ENCODE measurements at regions not wholly inside any gene's neighbourhood (a gene's known extent, or its start where the extent isn't known, plus 50 kb on each side); places are given as distances from the start of the nearest gene placed in this dataset.

DNA sequence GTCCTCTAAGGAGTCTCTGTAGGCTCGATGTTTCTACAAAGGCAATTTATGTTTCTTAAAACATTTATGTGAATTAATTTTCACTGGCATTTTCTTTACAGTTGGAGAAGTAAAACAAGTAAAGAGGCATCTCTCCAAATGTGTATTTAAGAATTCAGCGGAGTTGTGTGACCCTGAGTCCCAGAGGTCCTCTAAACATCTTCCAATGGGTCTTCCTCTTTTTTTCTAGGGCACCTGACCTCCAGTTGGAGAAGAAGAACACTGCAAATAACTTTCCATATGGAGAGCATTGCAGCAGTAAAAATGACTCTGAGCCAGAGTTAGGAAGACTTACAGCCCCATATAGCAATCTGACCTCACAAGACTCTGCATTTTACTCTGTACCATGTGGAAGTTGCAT, 480.5 kb upstream of the RAG2 start:
- ATAC-seq (replicated peaks) (no peak), DNase-seq (no peak)
- Mint-ChIP-seq H3K36me3 (no peaks in the 10 kb centered on the region), H3K4me3 (no peak overlapping the region), H3K27me3 (no peaks in the 10 kb centered on the region), H3K4me1 (no peaks in the 10 kb centered on the region), H3K9me3 (no peaks in the 10 kb centered on the region), H3K27ac (no peak overlapping the region)

GRCh38 chr11:37076866-37077265, 478.8 kb upstream of the RAG2 start:
- Mint-ChIP-seq H3K36me3 (no peaks in the 10 kb centered on the region), H3K4me1 (no peaks in the 10 kb centered on the region), H3K4me3 (no peak overlapping the region), H3K27ac (no peak overlapping the region), H3K27me3 (no peaks in the 10 kb centered on the region), H3K9me3 (no peaks in the 10 kb centered on the region)
- ATAC-seq (replicated peaks) (no peak), DNase-seq (no peak)

- DNase-seq (no peak), ATAC-seq (replicated peaks) (no peak)
- H3K27ac Mint-ChIP-seq = no peak overlapping the region
- no peak overlapping the region for H3K4me3 Mint-ChIP-seq
- no peaks in the 10 kb centered on the region for H3K9me3 Mint-ChIP-seq
- H3K36me3 Mint-ChIP-seq = no peaks in the 10 kb centered on the region
- no peaks in the 10 kb centered on the region for H3K4me1 Mint-ChIP-seq
- no peaks in the 10 kb centered on the region for H3K27me3 Mint-ChIP-seq
These were observed 474.6 kb upstream of the RAG2 start for GRCh38 chr11:37072538-37073055.

GRCh38 chr11:37050311-37050710, 452.3 kb upstream of the RAG2 start:
- H3K27ac Mint-ChIP-seq = no peak overlapping the region
- no peaks in the 10 kb centered on the region for H3K27me3 Mint-ChIP-seq
- H3K4me1 Mint-ChIP-seq = no peaks in the 10 kb centered on the region
- H3K36me3 Mint-ChIP-seq = no peaks in the 10 kb centered on the region
- H3K4me3 Mint-ChIP-seq = no peak overlapping the region
- DNase-seq (no peak), ATAC-seq (replicated peaks) (no peak)
- H3K9me3 Mint-ChIP-seq = no peaks in the 10 kb centered on the region

- no peaks in the 10 kb centered on the region for H3K27me3 Mint-ChIP-seq
These were observed 442.9 kb upstream of the RAG2 start for GRCh38 chr11:37040921-37041320.

DNA sequence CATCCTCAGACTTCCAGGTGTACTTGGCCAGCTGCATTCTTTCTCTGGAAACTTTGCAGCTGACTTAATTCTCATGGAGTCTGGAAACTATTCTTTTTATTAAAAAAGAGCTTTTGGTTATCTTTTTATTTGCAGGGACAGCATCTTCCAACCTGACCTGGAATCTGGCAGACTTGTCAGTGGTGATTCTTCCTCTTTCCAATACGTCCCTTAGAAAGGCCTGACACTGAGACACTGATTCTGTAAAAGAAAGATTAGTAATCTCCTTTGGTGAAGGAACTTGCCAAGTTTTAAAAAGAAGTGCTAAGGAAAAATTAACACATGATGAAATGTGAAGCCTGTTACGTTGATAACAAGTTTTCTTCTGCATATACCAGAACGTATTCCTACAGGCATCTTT, 440.9 kb upstream of the RAG2 start:
- DNase-seq (no peak), ATAC-seq (replicated peaks) (no peak)
- no peaks in the 10 kb centered on the region for H3K27me3 Mint-ChIP-seq
- H3K36me3 Mint-ChIP-seq = no peaks in the 10 kb centered on the region
- peaks cover 2 to 5% of the 10 kb centered on the region in 2 donors for H3K9me3 Mint-ChIP-seq
- H3K27ac Mint-ChIP-seq = no peak overlapping the region
- no peaks in the 10 kb centered on the region for H3K4me1 Mint-ChIP-seq
- no peak overlapping the region for H3K4me3 Mint-ChIP-seq

More at GRCh38 chr11:37040921-37041320, 442.9 kb upstream of the RAG2 start:
- Mint-ChIP-seq H3K9me3 (peaks cover under 1 to 5% of the 10 kb centered on the region in 2 donors), H3K4me1 (no peaks in the 10 kb centered on the region), H3K36me3 (no peaks in the 10 kb centered on the region), H3K4me3 (no peak overlapping the region), H3K27ac (no peak overlapping the region)
- DNase-seq (no peak), ATAC-seq (replicated peaks) (no peak)

DNA sequence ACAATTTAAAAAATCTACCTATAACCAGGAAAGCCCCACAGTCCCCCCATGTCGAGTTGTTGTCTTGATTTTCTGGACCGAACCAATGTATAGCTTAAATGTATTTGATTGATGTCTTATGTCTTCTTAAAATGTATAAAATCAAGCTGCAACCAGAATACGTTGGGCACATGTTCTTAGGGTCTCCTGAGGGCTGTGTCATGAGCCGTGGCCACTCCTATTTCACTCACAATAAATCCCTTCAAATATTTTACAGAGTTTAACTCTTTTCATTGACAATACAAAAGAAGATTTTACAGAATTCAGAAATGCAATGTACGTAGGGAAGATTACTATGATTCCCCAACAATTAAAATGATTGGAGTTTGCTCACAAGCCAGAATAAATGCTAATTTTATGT, 428.7 kb upstream of the RAG2 start:
- H3K27me3 Mint-ChIP-seq = no peaks in the 10 kb centered on the region
- H3K9me3 Mint-ChIP-seq = no peaks in the 10 kb centered on the region
- no peak for DNase-seq
- H3K4me3 Mint-ChIP-seq = no peak overlapping the region
- H3K4me1 Mint-ChIP-seq = no peaks in the 10 kb centered on the region
- no peak for ATAC-seq (replicated peaks)
- H3K36me3 Mint-ChIP-seq = no peaks in the 10 kb centered on the region
- H3K27ac Mint-ChIP-seq = no peak overlapping the region

GRCh38 chr11:37026326-37026725, 428.3 kb upstream of the RAG2 start:
- Mint-ChIP-seq H3K4me1 (no peaks in the 10 kb centered on the region), H3K27ac (no peak overlapping the region), H3K36me3 (no peaks in the 10 kb centered on the region), H3K27me3 (no peaks in the 10 kb centered on the region), H3K9me3 (no peaks in the 10 kb centered on the region), H3K4me3 (no peak overlapping the region)
- no peak for ATAC-seq (replicated peaks)
- DNase-seq = no peak

GRCh38 chr11:37006563-37006962, 408.5 kb upstream of the RAG2 start:
- no peak for DNase-seq
- no peaks in the 10 kb centered on the region for H3K9me3 Mint-ChIP-seq
- H3K27ac Mint-ChIP-seq = no peak overlapping the region
- H3K36me3 Mint-ChIP-seq = no peaks in the 10 kb centered on the region
- no peaks in the 10 kb centered on the region for H3K27me3 Mint-ChIP-seq
- H3K4me1 Mint-ChIP-seq = no peaks in the 10 kb centered on the region
- no peak for ATAC-seq (replicated peaks)
- no peak overlapping the region for H3K4me3 Mint-ChIP-seq

GRCh38 chr11:37002831-37003230, 404.8 kb upstream of the RAG2 start:
- Mint-ChIP-seq H3K36me3 (no peaks in the 10 kb centered on the region), H3K4me3 (no peak overlapping the region), H3K27me3 (no peaks in the 10 kb centered on the region), H3K4me1 (no peaks in the 10 kb centered on the region), H3K9me3 (no peaks in the 10 kb centered on the region), H3K27ac (no peak overlapping the region)
- no peak for ATAC-seq (replicated peaks)
- DNase-seq = no peak

DNA sequence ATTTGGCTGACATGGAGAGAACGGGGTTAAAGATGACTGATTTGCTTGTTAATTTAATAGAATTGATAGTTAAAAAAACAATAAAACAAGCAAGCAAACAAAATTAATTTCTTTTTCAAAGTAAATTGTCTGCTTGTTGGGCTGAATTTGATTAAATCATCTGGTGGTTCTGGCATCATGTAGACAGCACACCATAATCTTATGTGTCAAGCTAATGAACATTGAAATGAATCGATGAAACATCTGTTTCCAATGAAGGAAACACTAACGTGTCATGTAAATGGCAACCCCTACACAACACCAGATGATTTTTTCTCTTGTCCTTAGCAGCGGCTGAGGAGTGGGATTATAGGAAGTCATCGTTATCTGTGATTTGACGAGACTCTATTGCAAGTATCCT, 399.6 kb upstream of the RAG2 start:
- no peak overlapping the region for H3K4me3 Mint-ChIP-seq
- ATAC-seq (replicated peaks) (no peak), DNase-seq (no peak)
- H3K4me1 Mint-ChIP-seq = no peaks in the 10 kb centered on the region
- no peaks in the 10 kb centered on the region for H3K36me3 Mint-ChIP-seq
- no peaks in the 10 kb centered on the region for H3K9me3 Mint-ChIP-seq
- H3K27me3 Mint-ChIP-seq = no peaks in the 10 kb centered on the region
- H3K27ac Mint-ChIP-seq = no peak overlapping the region

DNA sequence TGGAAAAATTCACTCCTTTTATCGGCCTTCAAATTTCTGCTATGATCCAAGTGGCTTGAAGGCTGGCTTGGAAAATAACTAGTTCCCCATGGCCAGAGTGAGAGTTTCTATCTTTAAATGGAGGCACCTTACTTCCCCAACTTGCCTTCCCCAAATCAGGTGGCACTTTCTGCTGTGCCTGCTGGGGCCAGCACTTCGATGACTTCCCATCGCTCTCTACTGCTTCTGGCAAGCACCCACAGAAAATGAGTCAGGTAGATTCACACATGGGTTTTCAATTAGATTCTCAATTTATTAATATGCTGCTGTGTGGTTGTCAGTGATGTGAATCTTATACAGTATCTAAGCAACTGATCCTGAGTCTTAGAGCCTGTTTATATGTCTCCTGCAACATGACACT, 398.8 kb upstream of the RAG2 start:
- Mint-ChIP-seq H3K36me3 (no peaks in the 10 kb centered on the region), H3K4me1 (no peaks in the 10 kb centered on the region), H3K9me3 (no peaks in the 10 kb centered on the region), H3K4me3 (no peak overlapping the region), H3K27ac (no peak overlapping the region), H3K27me3 (no peaks in the 10 kb centered on the region)
- DNase-seq = no peak
- ATAC-seq (replicated peaks) = no peak

GRCh38 chr11:36994208-36994607, 396.2 kb upstream of the RAG2 start:
- DNase-seq (no peak), ATAC-seq (replicated peaks) (no peak)
- no peaks in the 10 kb centered on the region for H3K36me3 Mint-ChIP-seq
- no peak overlapping the region for H3K4me3 Mint-ChIP-seq
- peaks cover 0 to 2% of the 10 kb centered on the region in 2 donors for H3K9me3 Mint-ChIP-seq
- H3K27me3 Mint-ChIP-seq = no peaks in the 10 kb centered on the region
- H3K4me1 Mint-ChIP-seq = no peaks in the 10 kb centered on the region
- no peak overlapping the region for H3K27ac Mint-ChIP-seq

DNA sequence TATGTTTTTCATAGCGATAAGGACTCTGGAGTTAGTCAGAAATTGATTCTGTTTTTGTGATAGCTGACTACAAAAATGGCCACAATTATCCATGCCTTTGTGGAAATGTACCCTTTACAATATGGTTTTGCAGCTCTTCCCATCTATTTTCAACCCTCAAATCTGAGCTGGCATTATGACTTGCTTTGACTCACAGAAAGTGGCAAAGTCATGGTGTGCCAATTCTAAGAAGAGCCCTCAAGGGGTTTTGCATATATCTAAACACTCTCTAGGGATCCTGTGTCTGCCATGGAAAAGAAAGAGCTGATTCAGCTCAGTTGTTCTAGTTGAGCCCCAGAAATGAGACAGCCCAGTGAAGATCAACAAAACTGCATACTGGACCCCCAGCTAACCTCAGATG, 390.5 kb upstream of the RAG2 start:
- no peaks in the 10 kb centered on the region for H3K4me1 Mint-ChIP-seq
- DNase-seq (no peak), ATAC-seq (replicated peaks) (no peak)
- H3K4me3 Mint-ChIP-seq = no peak overlapping the region
- no peak overlapping the region for H3K27ac Mint-ChIP-seq
- H3K9me3 Mint-ChIP-seq = peaks cover 5 to 6% of the 10 kb centered on the region in 2 donors
- no peaks in the 10 kb centered on the region for H3K36me3 Mint-ChIP-seq
- H3K27me3 Mint-ChIP-seq = no peaks in the 10 kb centered on the region

- no peaks in the 10 kb centered on the region for H3K4me1 Mint-ChIP-seq
These were observed 387.5 kb upstream of the RAG2 start for GRCh38 chr11:36985562-36985961.

GRCh38 chr11:36976741-36977140, 378.7 kb upstream of the RAG2 start:
- H3K4me3 Mint-ChIP-seq = no peak overlapping the region
- no peak for DNase-seq
- peaks cover 3 to 14% of the 10 kb centered on the region in 2 donors for H3K9me3 Mint-ChIP-seq
- no peaks in the 10 kb centered on the region for H3K27me3 Mint-ChIP-seq
- no peak overlapping the region for H3K27ac Mint-ChIP-seq
- H3K36me3 Mint-ChIP-seq = no peaks in the 10 kb centered on the region
- no peaks in the 10 kb centered on the region for H3K4me1 Mint-ChIP-seq
- ATAC-seq (replicated peaks) = no peak

More at GRCh38 chr11:36985562-36985961, 387.5 kb upstream of the RAG2 start:
- Mint-ChIP-seq H3K27me3 (no peaks in the 10 kb centered on the region), H3K9me3 (peaks cover 9 to 12% of the 10 kb centered on the region in 2 donors), H3K27ac (no peak overlapping the region), H3K4me3 (no peak overlapping the region), H3K36me3 (no peaks in the 10 kb centered on the region)
- DNase-seq (no peak), ATAC-seq (replicated peaks) (no peak)

Data from stimulated activated naive B cell treated with anti-CD40 and anti-IgM and Interleukin-4, amounts not matched to agents 10 μg/mL and 1 μg/mL and 100 μg/mL, for 72 hours (primary cell).